ENCODE measurements at regions not wholly inside any gene's neighbourhood (a gene's known extent, or its start where the extent isn't known, plus 50 kb on each side); places are given as distances from the start of the nearest gene placed in this dataset.
"Not testable (repeated sequence)": the region's sequence is repeated elsewhere in the genome, so short reads cannot be mapped to it uniquely, and the experiment has no call there.

GRCh38 chr11:45390407-45390806, 104.3 kb upstream of the SYT13 start:
- H3K4me3 ChIP-seq (ENCODE audit: low read depth, low read length) = no peak overlapping the region
- no peak for TF ChIP-seq CTCF (IDR thresholded peaks at IDR 0.05; ENCODE audit: control insufficient read depth, extremely low read depth, insufficient read depth)
- DNase-seq (ENCODE audit: low read depth) = no peak

GRCh38 chr11:45388472-45388871, 102.3 kb upstream of the SYT13 start:
- no peak overlapping the region for H3K4me3 ChIP-seq (ENCODE audit: low read depth, low read length)
- TF ChIP-seq CTCF (IDR thresholded peaks at IDR 0.05; ENCODE audit: control insufficient read depth, extremely low read depth, insufficient read depth) = no peak
- no peak for DNase-seq (ENCODE audit: low read depth)

GRCh38 chr11:45387885-45388284, 101.7 kb upstream of the SYT13 start:
- not testable (repeated sequence) for DNase-seq (ENCODE audit: low read depth); H3K4me3 ChIP-seq (ENCODE audit: low read depth, low read length)

- DNase-seq (ENCODE audit: low read depth) = no peak
- TF ChIP-seq CTCF (IDR thresholded peaks at IDR 0.05; ENCODE audit: control insufficient read depth, extremely low read depth, insufficient read depth) = no peak
- H3K4me3 ChIP-seq (ENCODE audit: low read depth, low read length) = no peak overlapping the region
Measured at GRCh38 chr11:45386972-45387371, 100.8 kb upstream of the SYT13 start.

- H3K4me3 ChIP-seq (ENCODE audit: low read depth, low read length) = no peak overlapping the region
- no peak for TF ChIP-seq CTCF (IDR thresholded peaks at IDR 0.05; ENCODE audit: control insufficient read depth, extremely low read depth, insufficient read depth)
- no peak for DNase-seq (ENCODE audit: low read depth)
Measured at GRCh38 chr11:45385844-45386243, 99.7 kb upstream of the SYT13 start.

GRCh38 chr11:45385423-45385822, 99.3 kb upstream of the SYT13 start:
- no peak overlapping the region for H3K4me3 ChIP-seq (ENCODE audit: low read depth, low read length)
- DNase-seq (ENCODE audit: low read depth) = no peak
- TF ChIP-seq CTCF (IDR thresholded peaks at IDR 0.05; ENCODE audit: control insufficient read depth, extremely low read depth, insufficient read depth) = no peak

GRCh38 chr11:45384711-45385241, 98.6 kb upstream of the SYT13 start:
- no peak for DNase-seq (ENCODE audit: low read depth)
- no peak for TF ChIP-seq CTCF (IDR thresholded peaks at IDR 0.05; ENCODE audit: control insufficient read depth, extremely low read depth, insufficient read depth)
- no peak overlapping the region for H3K4me3 ChIP-seq (ENCODE audit: low read depth, low read length)

Data from LNCaP clone FGC (cell line).